Stimulated activated CD4-positive, alpha-beta T cell treated with anti-CD3 and anti-CD28 coated beads, Interleukin-4, amount 100 ng/mL, for 24 hours (primary cell): ENCODE measurements at regions not wholly inside any gene's neighbourhood (a gene's known extent, or its start where the extent isn't known, plus 50 kb on each side); places are given as distances from the start of the nearest gene placed in this dataset.

Source experiments
- DNase-seq: peaks from one replicate; pipeline ENCODE4 v3.0.0-alpha.2; 2020

- DNase-seq: no peak
Measured at GRCh38 chr2:17122887-17123501, 395.2 kb downstream of the RAD51AP2 start.

- no peak for DNase-seq
Measured at GRCh38 chr2:17115466-17115865, 402.8 kb downstream of the RAD51AP2 start.

- no peak for DNase-seq
Measured at GRCh38 chr2:17115042-17115441, 403.2 kb downstream of the RAD51AP2 start.

DNA sequence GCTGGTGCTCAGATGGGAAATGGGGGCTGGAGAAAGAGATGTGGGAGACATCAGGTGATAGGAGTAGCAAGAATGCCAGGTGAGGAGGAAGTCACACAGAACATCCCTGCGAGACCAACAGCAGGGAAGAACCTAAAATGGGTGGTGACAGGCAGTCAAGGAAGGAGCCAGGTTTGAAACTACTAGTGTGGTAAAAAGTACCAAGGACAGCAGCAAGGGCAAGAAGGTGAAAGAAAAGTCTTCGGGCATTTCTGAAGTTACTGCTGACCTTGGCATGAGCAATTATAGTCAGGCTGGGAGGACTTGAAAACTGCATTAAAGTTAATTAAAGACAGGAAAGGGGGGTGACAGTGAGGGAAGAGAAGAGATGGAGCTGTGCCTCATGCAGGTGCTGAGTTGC is 410.4 kb downstream of the RAD51AP2 start:
- DNase-seq: no peak

DNA sequence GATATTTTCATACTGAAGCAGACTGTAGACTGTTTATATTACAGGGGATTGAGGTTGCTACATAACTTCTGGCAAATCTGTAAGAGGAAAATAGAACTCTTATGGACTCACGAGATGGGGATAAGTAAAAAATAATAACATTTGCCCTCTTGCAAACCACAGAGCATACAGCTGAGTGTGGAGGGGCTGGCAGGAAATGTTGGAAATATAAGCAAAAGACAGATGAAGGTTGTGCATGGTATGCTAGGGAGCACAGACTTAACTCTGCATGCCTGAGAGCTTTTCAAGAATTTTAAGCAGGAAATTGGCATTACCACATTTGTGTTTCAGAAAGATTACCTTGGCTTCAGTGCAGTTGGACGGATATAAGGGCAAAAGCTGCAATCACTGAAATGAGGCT is 411.1 kb downstream of the RAD51AP2 start:
- no peak for DNase-seq

- DNase-seq: no peak
Measured at GRCh38 chr2:17106418-17106817, 411.8 kb downstream of the RAD51AP2 start.

GRCh38 chr2:17104454-17104853 is 413.8 kb downstream of the RAD51AP2 start:
- no peak for DNase-seq

GRCh38 chr2:17101596-17101995 is 416.6 kb downstream of the RAD51AP2 start:
- DNase-seq: no peak

- DNase-seq: no peak
Measured at GRCh38 chr2:17101091-17101490, 417.1 kb downstream of the RAD51AP2 start.

- no peak for DNase-seq
Measured at GRCh38 chr2:17095340-17095739, 422.9 kb downstream of the RAD51AP2 start.

DNA sequence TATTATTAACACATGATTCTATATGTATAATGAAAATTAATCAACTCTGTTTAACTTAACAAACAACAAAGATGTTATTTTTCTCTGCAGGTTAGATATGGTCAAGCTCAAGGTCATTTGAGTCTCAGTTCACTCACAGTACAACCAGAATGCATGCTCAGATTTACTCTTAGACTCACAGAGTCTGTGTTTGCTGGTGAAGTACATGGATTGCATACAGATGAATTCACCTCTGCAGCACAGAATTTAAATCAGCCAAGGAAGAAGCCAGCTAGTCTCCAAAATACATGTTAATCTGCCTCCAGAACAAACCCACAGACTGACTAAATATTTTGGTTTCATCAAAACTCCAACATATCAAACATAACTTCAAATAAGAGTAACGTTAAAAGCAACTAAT is 424.5 kb downstream of the RAD51AP2 start:
- DNase-seq: no peak

GRCh38 chr2:17086990-17087389 is 421.4 kb upstream of the CYRIA start:
- no peak for DNase-seq

- no peak for DNase-seq
Measured at GRCh38 chr2:17085546-17086202, 420.0 kb upstream of the CYRIA start.

DNA sequence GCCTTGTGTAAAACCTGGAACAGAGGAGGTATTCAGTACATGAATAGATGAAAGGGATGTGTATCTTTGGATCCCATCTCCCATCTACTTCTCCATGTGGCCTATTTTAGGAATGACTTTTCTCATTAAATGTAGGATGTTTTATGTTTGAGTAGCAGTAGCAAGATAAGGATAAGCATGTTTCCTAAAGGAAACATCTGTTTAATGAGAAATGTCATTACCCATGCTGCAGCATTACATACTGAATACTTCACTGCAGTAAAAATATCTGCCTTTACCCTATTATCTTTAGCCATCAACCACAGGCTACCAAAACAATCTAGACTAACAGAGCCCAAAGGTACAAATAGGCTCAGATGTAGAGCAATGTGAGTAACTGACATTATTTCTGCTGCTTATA is 419.2 kb upstream of the CYRIA start:
- DNase-seq: no peak

DNA sequence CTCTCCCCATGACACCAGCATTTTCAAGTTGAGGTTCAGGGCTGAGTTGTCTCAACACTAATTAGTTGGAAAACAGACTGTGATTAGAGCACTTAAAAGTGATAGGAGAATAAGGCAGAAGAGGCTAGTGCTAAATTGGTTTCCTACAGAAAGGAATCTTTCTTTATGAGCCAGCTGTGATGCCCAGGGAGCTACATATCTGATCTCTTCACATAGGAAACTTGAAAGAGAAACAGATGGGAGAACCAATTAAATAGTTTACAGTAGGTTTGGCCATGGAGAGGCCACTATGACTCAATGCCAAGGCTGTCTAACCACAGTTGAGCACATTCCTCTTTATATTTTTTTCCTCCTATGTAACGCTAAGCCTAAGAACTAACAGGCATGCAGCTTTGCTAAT is 418.3 kb upstream of the CYRIA start:
- no peak for DNase-seq

DNA sequence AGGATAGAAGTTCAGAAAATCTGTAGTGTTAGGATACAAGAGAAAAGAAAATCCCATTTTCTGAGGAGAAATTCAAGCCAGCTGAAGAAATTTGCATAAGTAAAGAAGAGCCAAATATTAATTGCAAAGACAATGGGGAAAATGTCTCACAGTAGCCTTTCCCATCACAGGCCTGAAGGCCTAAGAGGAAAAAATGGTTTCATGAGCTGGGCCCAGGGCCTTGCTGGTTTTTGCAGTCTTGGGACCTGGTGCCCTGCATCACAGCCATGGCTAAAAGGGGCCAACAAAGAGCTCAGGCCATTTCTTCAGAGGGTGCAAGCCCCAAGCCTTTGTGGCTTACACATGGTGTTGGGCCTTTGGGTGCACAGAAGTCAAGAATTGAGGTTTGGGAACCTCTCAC is 413.6 kb upstream of the CYRIA start:
- DNase-seq: no peak

GRCh38 chr2:17076533-17076932 is 410.9 kb upstream of the CYRIA start:
- no peak for DNase-seq

- DNase-seq: no peak
Measured at GRCh38 chr2:17070711-17071110, 405.1 kb upstream of the CYRIA start.

- DNase-seq: no peak
Measured at GRCh38 chr2:17069564-17069963, 403.9 kb upstream of the CYRIA start.

- no peak for DNase-seq
Measured at GRCh38 chr2:17068021-17068420, 402.4 kb upstream of the CYRIA start.

GRCh38 chr2:17065536-17065935 is 399.9 kb upstream of the CYRIA start:
- DNase-seq: no peak

GRCh38 chr2:17061028-17061427 is 395.4 kb upstream of the CYRIA start:
- no peak for DNase-seq

- DNase-seq: no peak
Measured at GRCh38 chr2:17059458-17059857, 393.8 kb upstream of the CYRIA start.

DNA sequence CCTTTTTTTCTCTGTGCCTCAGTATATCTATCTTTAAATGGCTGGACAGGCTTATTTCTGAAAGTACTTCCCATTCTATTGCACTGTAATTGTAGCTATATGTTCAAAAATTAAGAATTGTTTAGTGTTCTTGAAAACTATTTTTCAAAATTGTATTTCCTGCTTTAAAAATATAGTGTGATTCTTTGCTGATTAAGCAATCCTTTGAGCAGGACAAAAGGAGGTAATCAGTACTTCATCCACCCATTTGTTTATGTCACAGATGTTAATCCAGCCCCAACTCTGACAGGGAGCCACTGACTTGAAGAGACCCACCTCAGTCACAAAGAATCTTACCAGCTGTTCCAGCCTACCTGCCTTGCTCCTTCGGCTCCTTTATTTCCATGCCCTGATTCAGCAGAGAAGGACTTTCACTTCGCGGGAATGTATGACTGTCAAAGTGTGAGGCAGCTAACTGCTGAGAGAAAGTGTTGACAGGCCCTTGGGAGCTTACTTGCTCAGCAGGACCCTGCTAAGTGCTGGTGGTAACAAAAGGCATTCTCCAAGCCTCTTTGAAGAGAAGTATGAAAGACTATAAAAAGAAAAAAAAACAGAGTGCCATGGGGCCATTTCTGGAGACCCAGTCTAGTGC is 393.3 kb upstream of the CYRIA start:
- no peak for DNase-seq
